Astrocyte of the spinal cord (primary cell): ENCODE measurements at regions not wholly inside any gene's neighbourhood (a gene's known extent, or its start where the extent isn't known, plus 50 kb on each side); places are given as distances from the start of the nearest gene placed in this dataset.

Experiments used
- DNase-seq: peaks from one replicate; pipeline ENCODE4 v3.0.0; 2011; ENCODE audit warnings: low read depth, low spot score
- H3K4me3 ChIP-seq: 2 replicates; pipeline ENCODE4 v1.5.1; 2011; ENCODE audit warnings: low read depth, mild to moderate bottlenecking, low read length, moderate library complexity
- in situ Hi-C: cut with HindIII; loops from 2 replicates; pipeline ENCODE4 v1.10.0; 2017; ENCODE audit warnings: low sequenced_read_pairs
- TF ChIP-seq, protein P1 (sequence below): IDR thresholded peaks from 2 replicates; pipeline ENCODE4 v1.5.1; 2012; ENCODE audit warnings: low read depth, mild to moderate bottlenecking, low read length, inconsistent platforms

DNA sequence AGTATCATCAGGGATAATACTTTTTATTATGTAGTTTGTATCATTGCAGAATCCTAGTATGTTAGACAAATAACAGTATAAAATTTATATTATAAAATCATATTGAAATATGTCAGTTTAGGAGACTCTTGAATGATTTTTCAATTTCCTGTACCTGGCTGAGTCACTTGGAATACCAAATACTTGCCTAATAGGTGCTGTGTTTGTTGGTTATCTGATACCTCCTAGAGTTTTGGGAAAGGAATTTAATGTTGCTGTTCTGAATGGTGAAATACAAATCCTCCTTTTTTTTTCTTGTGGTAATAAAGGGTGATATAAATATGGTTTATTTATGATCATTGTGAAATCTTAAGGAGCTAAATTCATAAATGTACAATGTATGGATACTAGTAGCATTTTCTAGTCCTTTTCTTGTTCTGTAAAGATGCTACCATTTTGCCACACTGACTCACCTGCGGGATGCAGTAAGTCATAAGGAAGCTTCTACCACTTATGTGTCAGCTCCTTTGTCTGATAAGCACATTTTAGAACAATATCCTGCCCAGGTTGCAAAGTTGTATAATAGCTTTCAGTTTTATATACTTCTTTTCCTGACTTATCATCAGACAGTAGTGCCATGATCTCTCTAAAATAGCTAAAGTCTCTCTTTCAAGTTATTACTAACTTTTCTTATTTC lies 465.5 kb downstream of the XIRP2 start:
- no peak overlapping the region for H3K4me3 ChIP-seq
- TF ChIP-seq, protein P1, sequence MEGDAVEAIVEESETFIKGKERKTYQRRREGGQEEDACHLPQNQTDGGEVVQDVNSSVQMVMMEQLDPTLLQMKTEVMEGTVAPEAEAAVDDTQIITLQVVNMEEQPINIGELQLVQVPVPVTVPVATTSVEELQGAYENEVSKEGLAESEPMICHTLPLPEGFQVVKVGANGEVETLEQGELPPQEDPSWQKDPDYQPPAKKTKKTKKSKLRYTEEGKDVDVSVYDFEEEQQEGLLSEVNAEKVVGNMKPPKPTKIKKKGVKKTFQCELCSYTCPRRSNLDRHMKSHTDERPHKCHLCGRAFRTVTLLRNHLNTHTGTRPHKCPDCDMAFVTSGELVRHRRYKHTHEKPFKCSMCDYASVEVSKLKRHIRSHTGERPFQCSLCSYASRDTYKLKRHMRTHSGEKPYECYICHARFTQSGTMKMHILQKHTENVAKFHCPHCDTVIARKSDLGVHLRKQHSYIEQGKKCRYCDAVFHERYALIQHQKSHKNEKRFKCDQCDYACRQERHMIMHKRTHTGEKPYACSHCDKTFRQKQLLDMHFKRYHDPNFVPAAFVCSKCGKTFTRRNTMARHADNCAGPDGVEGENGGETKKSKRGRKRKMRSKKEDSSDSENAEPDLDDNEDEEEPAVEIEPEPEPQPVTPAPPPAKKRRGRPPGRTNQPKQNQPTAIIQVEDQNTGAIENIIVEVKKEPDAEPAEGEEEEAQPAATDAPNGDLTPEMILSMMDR, result no peak
- DNase-seq, result no peak
- in situ Hi-C loops, result no loop called here

DNA sequence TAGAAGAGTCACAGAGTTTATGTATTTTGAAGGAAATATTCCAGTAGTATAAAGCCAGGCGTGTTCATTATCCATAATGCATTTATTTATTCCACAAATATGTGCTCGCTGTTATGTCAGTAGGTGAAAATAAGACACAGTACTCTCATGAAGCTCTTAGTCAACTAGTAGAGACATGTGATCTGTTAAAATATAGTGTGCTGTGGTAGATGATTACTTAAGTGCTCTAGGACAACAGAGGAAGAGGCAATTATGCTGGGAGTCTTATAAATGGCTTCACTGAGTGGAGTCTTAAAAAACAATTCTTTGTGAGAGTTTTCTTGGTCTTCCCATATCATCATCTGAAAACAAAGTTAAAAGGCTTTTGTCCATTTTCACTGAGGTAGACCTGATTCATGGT lies 457.3 kb downstream of the XIRP2 start:
- TF ChIP-seq, protein P1, result no peak
- no peak for DNase-seq
- H3K4me3 ChIP-seq, result no peak overlapping the region
- in situ Hi-C loops, result no loop called here

DNA sequence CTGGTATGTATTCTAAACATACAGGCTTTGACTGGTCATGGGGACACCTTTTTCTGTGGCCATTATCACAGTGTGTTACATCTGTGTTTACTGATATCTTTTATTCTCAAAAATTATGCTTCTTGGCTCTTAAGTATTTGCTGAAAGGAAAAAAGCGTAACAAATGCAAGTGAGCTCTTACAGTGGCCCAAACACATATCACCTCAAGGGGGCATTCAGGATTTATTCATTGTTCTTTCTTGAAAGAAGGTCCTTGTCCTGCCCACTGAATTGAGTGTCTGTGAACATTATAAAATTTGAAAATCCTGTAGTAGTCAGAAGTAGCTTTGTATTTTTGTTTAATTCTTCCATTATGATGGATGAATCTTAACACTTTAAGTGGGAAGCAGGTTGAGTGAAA lies 454.5 kb downstream of the XIRP2 start:
- in situ Hi-C loops, result no loop called here
- DNase-seq, result peak; percentile 18
- TF ChIP-seq, protein P1, result peak; percentile 33
- H3K4me3 ChIP-seq, result no peak overlapping the region

DNA sequence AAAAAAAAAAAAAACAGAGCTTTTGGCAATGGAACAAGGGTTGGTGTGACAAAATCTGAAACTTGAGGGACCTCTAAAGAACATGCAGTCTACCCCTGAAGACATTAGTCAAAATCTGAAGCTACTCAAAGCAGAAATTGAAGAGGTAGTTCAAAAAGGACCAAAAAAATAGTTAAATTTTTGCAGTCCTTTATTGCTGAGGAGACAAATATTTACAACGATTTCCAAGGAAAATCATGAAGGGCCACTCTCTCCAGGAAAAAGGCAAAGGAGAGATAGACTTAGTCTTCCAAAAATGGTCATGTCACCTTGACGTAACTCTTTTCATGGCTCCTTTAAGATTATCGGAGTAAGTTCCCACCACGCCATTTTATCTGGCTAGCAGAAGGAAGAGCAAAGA lies 452.0 kb downstream of the XIRP2 start:
- TF ChIP-seq, protein P1, result no peak
- no peak for DNase-seq
- H3K4me3 ChIP-seq, result no peak overlapping the region
- in situ Hi-C loops, result no loop called here

DNA sequence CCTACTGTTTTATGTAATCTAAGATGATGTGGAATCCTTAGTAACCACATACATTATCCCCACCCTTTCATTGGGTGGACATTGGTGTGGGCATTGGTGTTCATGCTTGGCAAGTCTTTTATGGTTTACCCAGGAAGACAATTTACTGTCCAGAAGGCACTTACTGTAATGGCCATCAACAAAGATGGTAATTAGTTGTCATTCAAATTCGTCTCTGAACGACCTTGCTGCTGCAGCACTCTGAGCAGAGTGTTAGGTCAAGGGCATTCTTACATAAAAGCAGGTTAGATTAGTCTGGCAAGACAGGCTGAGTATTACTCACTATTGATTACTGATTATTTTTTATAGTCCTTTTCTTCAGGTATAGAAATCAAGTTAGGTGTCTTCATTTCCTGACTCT lies 447.9 kb downstream of the XIRP2 start:
- DNase-seq, result no peak
- no peak overlapping the region for H3K4me3 ChIP-seq
- TF ChIP-seq, protein P1, result no peak
- in situ Hi-C loops, result no loop called here

DNA sequence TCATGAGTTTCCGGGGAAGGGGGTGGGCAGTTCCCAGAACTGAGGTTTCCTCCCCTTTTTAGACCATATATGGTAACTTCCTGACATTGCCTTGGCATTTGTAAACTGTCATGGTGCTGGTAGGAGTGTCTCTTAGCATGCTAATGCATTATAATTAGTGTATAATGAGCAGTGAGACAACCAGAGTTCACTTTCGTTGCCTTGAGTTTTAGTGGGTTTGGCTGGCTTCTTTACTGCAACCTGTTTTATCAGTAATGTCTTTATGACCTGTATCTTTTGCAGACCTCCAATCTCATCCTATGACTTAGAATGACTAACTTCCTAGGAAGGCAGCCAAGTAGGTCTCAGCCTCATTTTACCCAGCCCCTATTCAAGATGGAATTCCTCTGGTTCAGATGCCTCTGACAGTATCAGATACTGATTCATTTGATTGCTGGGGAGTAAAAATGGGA lies 447.3 kb downstream of the XIRP2 start:
- TF ChIP-seq, protein P1, result no peak
- in situ Hi-C loops, result no loop called here
- peak; percentile 47 for DNase-seq
- no peak overlapping the region for H3K4me3 ChIP-seq
